ENCODE measurements at regions not wholly inside any gene's neighbourhood (a gene's known extent, or its start where the extent isn't known, plus 50 kb on each side); places are given as distances from the start of the nearest gene placed in this dataset.

GRCh38 chr6:109236115-109237076, 141.1 kb downstream of the CEP57L1 start:
- Histone ChIP-seq H3K36me3 (ENCODE audit: control insufficient read depth in 2 of 2, insufficient read depth in 1 of 2, low read length in 2 of 2) (no peaks in the 10 kb centered on the region), H3K27ac (ENCODE audit: extremely low read depth, low read depth, low read length) (no peak overlapping the region), H3K4me3 (ENCODE audit: low read depth, low read length) (no peak overlapping the region), H3K4me1 (ENCODE audit: control insufficient read depth, insufficient read depth, low read length) (no peaks in the 10 kb centered on the region), H3K9me3 (ENCODE audit: control insufficient read depth, insufficient read depth, low read depth, low read length) (no peaks in the 10 kb centered on the region)
- ChIA-PET CTCF (interaction anchor here (0.6 to 0.7 kb wide), 2 partner anchors 15 to 975 kb away, joined by 3 read pairs; no protein-coding TSS in a partner anchor), POLR2A (no interaction called here)
- no peak for TF ChIP-seq ZBTB20 (tag by site-specific recombination; IDR thresholded peaks at IDR 0.05)
- no peak for TF ChIP-seq EGR2 (tag by site-specific recombination; IDR thresholded peaks at IDR 0.05; ENCODE audit: low read depth)
- no peak for TF ChIP-seq ZNF843 (tag by site-specific recombination; IDR thresholded peaks at IDR 0.05)
- TF ChIP-seq ZNF747 (tag by site-specific recombination; IDR thresholded peaks at IDR 0.05) = no peak
- TF ChIP-seq, protein P1, sequence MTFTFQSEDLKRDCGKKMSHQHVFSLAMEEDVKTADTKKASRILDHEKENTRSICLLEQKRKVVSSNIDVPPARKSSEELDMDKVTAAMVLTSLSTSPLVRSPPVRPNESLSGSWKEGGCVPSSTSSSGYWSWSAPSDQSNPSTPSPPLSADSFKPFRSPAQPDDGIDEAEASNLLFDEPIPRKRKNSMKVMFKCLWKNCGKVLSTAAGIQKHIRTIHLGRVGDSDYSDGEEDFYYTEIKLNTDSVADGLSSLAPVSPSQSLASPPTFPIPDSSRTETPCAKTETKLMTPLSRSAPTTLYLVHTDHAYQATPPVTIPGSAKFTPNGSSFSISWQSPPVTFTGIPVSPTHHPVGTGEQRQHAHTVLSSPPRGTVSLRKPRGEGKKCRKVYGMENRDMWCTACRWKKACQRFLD (tag by site-specific recombination; IDR thresholded peaks at IDR 0.05) = no peak

- ChIA-PET POLR2A (no interaction called here), CTCF (interaction anchor here (0.7 kb wide), 1 partner anchor 16 kb away, joined by 3 read pairs; no protein-coding TSS in a partner anchor)
- Histone ChIP-seq H3K27ac (ENCODE audit: extremely low read depth, low read depth, low read length) (no peak overlapping the region), H3K4me1 (ENCODE audit: control insufficient read depth, insufficient read depth, low read length) (no peaks in the 10 kb centered on the region), H3K4me3 (ENCODE audit: low read depth, low read length) (no peak overlapping the region), H3K36me3 (ENCODE audit: control insufficient read depth in 2 of 2, insufficient read depth in 1 of 2, low read length in 2 of 2) (no peaks in the 10 kb centered on the region), H3K9me3 (ENCODE audit: control insufficient read depth, insufficient read depth, low read depth, low read length) (no peaks in the 10 kb centered on the region)
- TF ChIP-seq ZNF610 (tag by site-specific recombination; IDR thresholded peaks at IDR 0.05; ENCODE audit: borderline replicate concordance) = no peak
- TF ChIP-seq ZNF623 (tag by site-specific recombination; IDR thresholded peaks at IDR 0.05) = peak; percentile 79
Measured at GRCh38 chr6:109235481-109236038, 140.3 kb downstream of the CEP57L1 start.

GRCh38 chr6:109230453-109230852, 135.1 kb downstream of the CEP57L1 start:
- Histone ChIP-seq H3K4me3 (ENCODE audit: low read depth, low read length) (no peak overlapping the region), H3K4me1 (ENCODE audit: control insufficient read depth, insufficient read depth, low read length) (no peaks in the 10 kb centered on the region), H3K9me3 (ENCODE audit: control insufficient read depth, insufficient read depth, low read depth, low read length) (no peaks in the 10 kb centered on the region), H3K27ac (ENCODE audit: extremely low read depth, low read depth, low read length) (no peak overlapping the region), H3K36me3 (ENCODE audit: control insufficient read depth in 2 of 2, insufficient read depth in 1 of 2, low read length in 2 of 2) (no peaks in the 10 kb centered on the region)
- CTCF ChIA-PET = interaction anchor here (0.6 kb wide), 1 partner anchor 21 kb away, joined by 3 read pairs; no protein-coding TSS in a partner anchor
- TF ChIP-seq ZNF843 (tag by site-specific recombination; IDR thresholded peaks at IDR 0.05) (no peak), ZNF416 (tag by site-specific recombination; IDR thresholded peaks at IDR 0.05) (no peak), GFI1B (tag by site-specific recombination; IDR thresholded peaks at IDR 0.05) (no peak), ZFHX2 (tag by site-specific recombination; conservative IDR thresholded peaks at IDR 0.05) (no peak), ZNF600 (tag by site-specific recombination; IDR thresholded peaks at IDR 0.05) (no peak), ZNF26 (tag by site-specific recombination; IDR thresholded peaks at IDR 0.05) (no peak), GLI4 (tag by site-specific recombination; IDR thresholded peaks at IDR 0.05) (no peak), ZNF174 (tag by site-specific recombination; IDR thresholded peaks at IDR 0.05) (no peak), ZNF792 (tag by site-specific recombination; IDR thresholded peaks at IDR 0.05) (no peak), SP7 (tag by site-specific recombination; IDR thresholded peaks at IDR 0.05) (no peak), PBX3 (CRISPR knock-in tag; IDR thresholded peaks at IDR 0.05) (no peak), ZNF701 (tag by site-specific recombination; IDR thresholded peaks at IDR 0.05) (no peak), ZNF211 (tag by site-specific recombination; IDR thresholded peaks at IDR 0.05; ENCODE audit: low read depth) (no peak), ZNF366 (tag by site-specific recombination; conservative IDR thresholded peaks at IDR 0.05) (no peak), ZNF433 (tag by site-specific recombination; IDR thresholded peaks at IDR 0.05; ENCODE audit: low read depth) (no peak)
- POLR2A ChIA-PET = no interaction called here
